ENCODE measurements at regions not wholly inside any gene's neighbourhood (a gene's known extent, or its start where the extent isn't known, plus 50 kb on each side); places are given as distances from the start of the nearest gene placed in this dataset.

- no peak overlapping the region for H3K27ac ChIP-seq (ENCODE audit: low read depth, low read length)
- 81 to 93% methylated on average over 1 of the region's 2 CpGs for WGBS, 2 experiments (ENCODE audit: insufficient coverage in 1 of 2, insufficient read length in 1 of 2)
These were observed 697.8 kb downstream of the LRRIQ3 start for GRCh38 chr1:73500154-73500553.

GRCh38 chr1:73499671-73500070, 698.3 kb downstream of the LRRIQ3 start:
- Histone ChIP-seq H3K4me3 (ENCODE audit: low read length) (no peak overlapping the region), H3K9me3 (ENCODE audit: control insufficient read depth, low read length) (no peaks in the 10 kb centered on the region), H3K27ac (ENCODE audit: low read depth, low read length) (no peak overlapping the region), H3K36me3 (ENCODE audit: control insufficient read depth, insufficient read depth, low read length) (no peaks in the 10 kb centered on the region), H3K27me3 (ENCODE audit: control insufficient read depth, insufficient read depth, low read length, poor library complexity, severe bottlenecking) (no peaks in the 10 kb centered on the region), H3K4me1 (ENCODE audit: control insufficient read depth, insufficient read depth, low read length) (no peaks in the 10 kb centered on the region), H3K9ac (ENCODE audit: extremely low read depth, low read length, poor library complexity, severe bottlenecking) (no peak overlapping the region)
- WGBS, 2 experiments (ENCODE audit: insufficient coverage in 1 of 2, insufficient read length in 1 of 2): 81 to 85% methylated on average over 2 of the region's 2 CpGs
- H3K36me3 Mint-ChIP-seq (ENCODE audit: low read depth): no peaks in the 10 kb centered on the region
- no peaks in the 10 kb centered on the region for H3K4me1 Mint-ChIP-seq
- no peak for DNase-seq
- TF ChIP-seq CTCF (conservative IDR thresholded peaks at IDR 0.05): no peak
- no peak overlapping the region for H3K4me3 Mint-ChIP-seq
- H3K27ac Mint-ChIP-seq: no peak overlapping the region
- H3K27me3 Mint-ChIP-seq (ENCODE audit: insufficient read depth): no peaks in the 10 kb centered on the region
- no peaks in the 10 kb centered on the region for H3K9me3 Mint-ChIP-seq

More at GRCh38 chr1:73500154-73500553, 697.8 kb downstream of the LRRIQ3 start:
- Histone ChIP-seq H3K9ac (ENCODE audit: extremely low read depth, low read length, poor library complexity, severe bottlenecking) (no peak overlapping the region), H3K4me3 (ENCODE audit: low read length) (no peak overlapping the region), H3K27me3 (ENCODE audit: control insufficient read depth, insufficient read depth, low read length, poor library complexity, severe bottlenecking) (no peaks in the 10 kb centered on the region), H3K36me3 (ENCODE audit: control insufficient read depth, insufficient read depth, low read length) (no peaks in the 10 kb centered on the region), H3K4me1 (ENCODE audit: control insufficient read depth, insufficient read depth, low read length) (no peaks in the 10 kb centered on the region), H3K9me3 (ENCODE audit: control insufficient read depth, low read length) (no peaks in the 10 kb centered on the region)
- Mint-ChIP-seq H3K4me1 (no peaks in the 10 kb centered on the region), H3K36me3 (ENCODE audit: low read depth) (no peaks in the 10 kb centered on the region), H3K27ac (no peak overlapping the region), H3K27me3 (ENCODE audit: insufficient read depth) (no peaks in the 10 kb centered on the region), H3K4me3 (no peak overlapping the region), H3K9me3 (no peaks in the 10 kb centered on the region)
- DNase-seq: no peak
- no peak for TF ChIP-seq CTCF (conservative IDR thresholded peaks at IDR 0.05)

- no peaks in the 10 kb centered on the region for H3K9me3 ChIP-seq (ENCODE audit: control insufficient read depth, low read length)
- WGBS, 2 experiments (ENCODE audit: insufficient coverage in 1 of 2, insufficient read length in 1 of 2): 93 to 100% methylated on average over 5 to 8 of the region's 8 CpGs
- Mint-ChIP-seq H3K4me1 (no peaks in the 10 kb centered on the region), H3K27ac (no peak overlapping the region), H3K36me3 (ENCODE audit: low read depth) (no peaks in the 10 kb centered on the region), H3K27me3 (ENCODE audit: insufficient read depth) (no peaks in the 10 kb centered on the region), H3K9me3 (peaks cover 5% of the 10 kb centered on the region), H3K4me3 (no peak overlapping the region)
- H3K4me1 ChIP-seq (ENCODE audit: control insufficient read depth, insufficient read depth, low read length): no peaks in the 10 kb centered on the region
- TF ChIP-seq CTCF (conservative IDR thresholded peaks at IDR 0.05): no peak
- no peak overlapping the region for H3K4me3 ChIP-seq (ENCODE audit: low read length)
- no peak overlapping the region for H3K27ac ChIP-seq (ENCODE audit: low read depth, low read length)
- no peak overlapping the region for H3K9ac ChIP-seq (ENCODE audit: extremely low read depth, low read length, poor library complexity, severe bottlenecking)
- no peaks in the 10 kb centered on the region for H3K36me3 ChIP-seq (ENCODE audit: control insufficient read depth, insufficient read depth, low read length)
- DNase-seq: no peak
- H3K27me3 ChIP-seq (ENCODE audit: control insufficient read depth, insufficient read depth, low read length, poor library complexity, severe bottlenecking): no peaks in the 10 kb centered on the region
These were observed 706.4 kb downstream of the LRRIQ3 start for GRCh38 chr1:73491621-73492020.

All from endodermal cell (in vitro differentiated cells).